HG02642 (cell line): ENCODE measurements at regions not wholly inside any gene's neighbourhood (a gene's known extent, or its start where the extent isn't known, plus 50 kb on each side); places are given as distances from the start of the nearest gene placed in this dataset.

ENCODE experiments used
- ATAC-seq: cut with Tn5 transposase; IDR thresholded peaks from one replicate; pipeline ENCODE4 v1.9.1; 2021; ENCODE audit warnings: mild to moderate bottlenecking; ENCODE audit not compliant: unreplicated experiment, poor library complexity

GRCh38 chr4:53781629-53782457 lies 190.6 kb upstream of the LNX1 start:
- ATAC-seq: no peak

- ATAC-seq: no peak
Observed at GRCh38 chr4:53780736-53781400, 189.6 kb upstream of the LNX1 start.

- ATAC-seq: no peak
Observed at GRCh38 chr4:53779025-53779424, 187.7 kb upstream of the LNX1 start.

- no peak for ATAC-seq
Observed at GRCh38 chr4:53778155-53778554, 186.9 kb upstream of the LNX1 start.

- ATAC-seq: no peak
Observed at GRCh38 chr4:53777244-53777984, 186.1 kb upstream of the LNX1 start.

GRCh38 chr4:53776141-53776540 lies 184.9 kb upstream of the LNX1 start:
- no peak for ATAC-seq

- no peak for ATAC-seq
Observed at GRCh38 chr4:53775381-53775780, 184.1 kb upstream of the LNX1 start.

- ATAC-seq: no peak
Observed at GRCh38 chr4:53771326-53771725, 180.0 kb upstream of the LNX1 start.

- no peak for ATAC-seq
Observed at GRCh38 chr4:53767482-53767881, 176.2 kb upstream of the LNX1 start.

GRCh38 chr4:53764761-53765490 lies 173.6 kb upstream of the LNX1 start:
- no peak for ATAC-seq

- ATAC-seq: no peak
Observed at GRCh38 chr4:53763813-53764597, 172.7 kb upstream of the LNX1 start.

- no peak for ATAC-seq
Observed at GRCh38 chr4:53755656-53756055, 164.4 kb upstream of the LNX1 start.

- ATAC-seq: no peak
Observed at GRCh38 chr4:53752124-53752523, 160.8 kb upstream of the LNX1 start.

- peak; percentile 98 for ATAC-seq
Observed at GRCh38 chr4:53748328-53748772, 157.1 kb upstream of the LNX1 start.

GRCh38 chr4:53747401-53747800 lies 156.1 kb upstream of the LNX1 start:
- no peak for ATAC-seq

GRCh38 chr4:53744446-53745160 lies 153.3 kb upstream of the LNX1 start:
- ATAC-seq: no peak

- no peak for ATAC-seq
Observed at GRCh38 chr4:53734584-53735353, 143.5 kb upstream of the LNX1 start.

GRCh38 chr4:53734182-53734581 lies 142.9 kb upstream of the LNX1 start:
- ATAC-seq: no peak
